GM19467 (cell line): ENCODE measurements at regions not wholly inside any gene's neighbourhood (a gene's known extent, or its start where the extent isn't known, plus 50 kb on each side); places are given as distances from the start of the nearest gene placed in this dataset.

Experiments
- ATAC-seq: cut with Tn5 transposase; IDR thresholded peaks from one replicate; pipeline ENCODE4 v1.9.1; 2021; ENCODE audit warnings: mild to moderate bottlenecking, moderate library complexity; ENCODE audit not compliant: unreplicated experiment

- ATAC-seq = no peak
Observed at GRCh38 chr5:61999371-61999770, 306.6 kb upstream of the KIF2A start.

- no peak for ATAC-seq
Observed at GRCh38 chr5:62000646-62001045, 305.4 kb upstream of the KIF2A start.

- no peak for ATAC-seq
Observed at GRCh38 chr5:62001640-62002039, 304.4 kb upstream of the KIF2A start.

GRCh38 chr5:62002436-62002835 lies 303.6 kb upstream of the KIF2A start:
- no peak for ATAC-seq

- ATAC-seq = no peak
Observed at GRCh38 chr5:62005551-62005950, 300.5 kb upstream of the KIF2A start.

- no peak for ATAC-seq
Observed at GRCh38 chr5:62007457-62007856, 298.5 kb upstream of the KIF2A start.

GRCh38 chr5:62011089-62011664 lies 294.8 kb upstream of the KIF2A start:
- ATAC-seq = no peak

GRCh38 chr5:62017092-62017491 lies 288.9 kb upstream of the KIF2A start:
- no peak for ATAC-seq

GRCh38 chr5:62029303-62029702 lies 276.7 kb upstream of the KIF2A start:
- no peak for ATAC-seq

- ATAC-seq = no peak
Observed at GRCh38 chr5:62030326-62030725, 275.7 kb upstream of the KIF2A start.

GRCh38 chr5:62038024-62038423 lies 268.0 kb upstream of the KIF2A start:
- ATAC-seq = no peak

GRCh38 chr5:62041156-62041756 lies 264.8 kb upstream of the KIF2A start:
- ATAC-seq = no peak

- ATAC-seq = no peak
Observed at GRCh38 chr5:62042007-62042406, 264.0 kb upstream of the KIF2A start.

- ATAC-seq = no peak
Observed at GRCh38 chr5:62043289-62044280, 262.4 kb upstream of the KIF2A start.

- ATAC-seq = no peak
Observed at GRCh38 chr5:62044989-62045388, 261.0 kb upstream of the KIF2A start.

GRCh38 chr5:62046191-62046590 lies 259.8 kb upstream of the KIF2A start:
- ATAC-seq = no peak

- ATAC-seq = no peak
Observed at GRCh38 chr5:62051747-62052146, 254.3 kb upstream of the KIF2A start.

- no peak for ATAC-seq
Observed at GRCh38 chr5:62059960-62060359, 246.0 kb upstream of the KIF2A start.

- ATAC-seq = no peak
Observed at GRCh38 chr5:62065050-62065449, 241.0 kb upstream of the KIF2A start.

- no peak for ATAC-seq
Observed at GRCh38 chr5:62066761-62067277, 239.2 kb upstream of the KIF2A start.

- ATAC-seq = no peak
Observed at GRCh38 chr5:62068554-62068953, 237.5 kb upstream of the KIF2A start.

- ATAC-seq = no peak
Observed at GRCh38 chr5:62077387-62077786, 228.6 kb upstream of the KIF2A start.
